Gastroesophageal sphincter (tissue), 3 donors: ENCODE measurements at regions not wholly inside any gene's neighbourhood (a gene's known extent, or its start where the extent isn't known, plus 50 kb on each side); places are given as distances from the start of the nearest gene placed in this dataset.
"Not testable (repeated sequence)": the region's sequence is repeated elsewhere in the genome, so short reads cannot be mapped to it uniquely, and the experiment has no call there.

Source experiments
- EP300 ChIP-seq: sonication (generic); formaldehyde crosslinking; IDR thresholded peaks from one replicate; pipeline ENCODE4 v1.6.1; 2017; ENCODE audit warnings: antibody characterized with exemption, mild to moderate bottlenecking
- POLR2AphosphoS5 ChIP-seq: sonication (generic); formaldehyde crosslinking; IDR thresholded peaks from one replicate; pipeline ENCODE4 v1.6.1; 2017; ENCODE audit warnings: antibody characterized with exemption
- TF ChIP-seq, protein P1 (sequence below), 4 experiments: fragments of 200-600 bp in 2 of 4; fragments of 450-650 bp in 2 of 4; sonication (generic) in 1 of 4; IDR thresholded peaks; one replicate each; pipeline ENCODE4 v1.5.1; 2017 to 2019; ENCODE audit warnings: antibody characterized with exemption in 4 of 4, mild to moderate bottlenecking in 2 of 4, moderate library complexity in 2 of 4

GRCh38 chr3:17817973-17818372 lies 75.5 kb upstream of the TBC1D5 start:
- TF ChIP-seq, protein P1, sequence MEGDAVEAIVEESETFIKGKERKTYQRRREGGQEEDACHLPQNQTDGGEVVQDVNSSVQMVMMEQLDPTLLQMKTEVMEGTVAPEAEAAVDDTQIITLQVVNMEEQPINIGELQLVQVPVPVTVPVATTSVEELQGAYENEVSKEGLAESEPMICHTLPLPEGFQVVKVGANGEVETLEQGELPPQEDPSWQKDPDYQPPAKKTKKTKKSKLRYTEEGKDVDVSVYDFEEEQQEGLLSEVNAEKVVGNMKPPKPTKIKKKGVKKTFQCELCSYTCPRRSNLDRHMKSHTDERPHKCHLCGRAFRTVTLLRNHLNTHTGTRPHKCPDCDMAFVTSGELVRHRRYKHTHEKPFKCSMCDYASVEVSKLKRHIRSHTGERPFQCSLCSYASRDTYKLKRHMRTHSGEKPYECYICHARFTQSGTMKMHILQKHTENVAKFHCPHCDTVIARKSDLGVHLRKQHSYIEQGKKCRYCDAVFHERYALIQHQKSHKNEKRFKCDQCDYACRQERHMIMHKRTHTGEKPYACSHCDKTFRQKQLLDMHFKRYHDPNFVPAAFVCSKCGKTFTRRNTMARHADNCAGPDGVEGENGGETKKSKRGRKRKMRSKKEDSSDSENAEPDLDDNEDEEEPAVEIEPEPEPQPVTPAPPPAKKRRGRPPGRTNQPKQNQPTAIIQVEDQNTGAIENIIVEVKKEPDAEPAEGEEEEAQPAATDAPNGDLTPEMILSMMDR (IDR thresholded peaks at IDR 0.05), result not testable (repeated sequence)
- not testable (repeated sequence) for TF ChIP-seq EP300, POLR2AphosphoS5
